ENCODE measurements at regions not wholly inside any gene's neighbourhood (a gene's known extent, or its start where the extent isn't known, plus 50 kb on each side); places are given as distances from the start of the nearest gene placed in this dataset.

DNA sequence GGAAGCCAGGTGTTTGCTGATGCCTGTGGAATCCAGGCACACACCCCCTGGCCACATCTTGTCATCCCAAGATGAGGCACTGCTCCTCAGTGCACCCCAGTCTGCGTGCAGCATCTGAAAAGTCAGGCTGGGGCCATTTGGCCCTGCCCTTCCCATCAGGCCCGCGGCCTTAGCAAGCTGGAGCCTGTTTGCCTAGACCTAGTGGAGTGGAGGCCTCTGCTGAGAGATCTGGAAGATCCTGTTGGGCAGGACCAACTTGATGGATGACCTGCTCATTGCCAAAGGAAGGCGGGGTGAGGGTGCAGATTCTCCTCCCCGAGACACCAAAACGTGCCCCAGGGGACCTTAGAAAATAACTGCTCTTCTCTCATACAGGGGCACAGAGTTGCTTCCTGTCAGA lies 220.2 kb downstream of the SHQ1 start:
- H3K36me3 Mint-ChIP-seq (ENCODE audit: low read depth), result no peaks in the 10 kb centered on the region

DNA sequence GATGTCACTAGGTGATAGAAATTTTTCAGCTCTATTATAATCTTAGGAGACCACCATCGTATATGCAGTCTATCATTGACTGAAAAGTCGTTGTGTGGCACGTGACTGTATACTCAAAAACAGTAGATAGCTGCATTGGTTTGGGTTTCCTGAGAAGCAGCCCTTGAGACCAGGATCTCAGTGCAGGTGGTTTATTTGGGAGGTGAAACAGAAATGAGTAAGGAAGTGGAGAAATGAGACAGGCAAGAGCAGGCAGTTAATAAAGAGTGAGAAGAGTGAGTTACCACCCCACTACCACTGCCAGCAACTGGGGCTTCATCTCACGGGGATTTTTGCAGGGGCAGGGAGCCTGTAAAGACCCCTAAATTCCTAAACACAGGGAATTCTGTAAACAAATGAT lies 221.0 kb downstream of the SHQ1 start:
- Mint-ChIP-seq H3K27me3 (ENCODE audit: insufficient read depth, low read depth, poor library complexity) (no peaks in the 10 kb centered on the region), H3K36me3 (ENCODE audit: low read depth) (no peaks in the 10 kb centered on the region), H3K27ac (no peak overlapping the region), H3K4me1 (peaks cover 13% of the 10 kb centered on the region), H3K9me3 (no peaks in the 10 kb centered on the region), H3K4me3 (no peak overlapping the region)
- no peaks in the 10 kb centered on the region for H3F3A ChIP-seq (replicated peaks; ENCODE audit: low read depth)
- ATAC-seq (no peak), DNase-seq (ENCODE audit: low spot score) (no peak)
- no peaks in the 10 kb centered on the region for H3K9me2 ChIP-seq (ENCODE audit: insufficient read depth)
- H3K4me2 ChIP-seq, result no peak overlapping the region
- no peaks in the 10 kb centered on the region for H4K20me1 ChIP-seq (replicated peaks; ENCODE audit: insufficient read depth)
- H3K27me3 ChIP-seq (ENCODE audit: insufficient read depth), result no peaks in the 10 kb centered on the region
- no peaks in the 10 kb centered on the region; the same call in 1 of the 2 replicates for H3K4me1 ChIP-seq (ENCODE audit: insufficient read depth)
- H2AFZ ChIP-seq, result 0 out of 2 replicates have a peak overlapping the region, but pooled peaks have one; percentile 32
- no peak overlapping the region for H3K27ac ChIP-seq (ENCODE audit: low read depth)
- no peak overlapping the region for H3K4me3 ChIP-seq
- H3K36me3 ChIP-seq (ENCODE audit: insufficient read depth), result no peaks in the 10 kb centered on the region
- H3K79me2 ChIP-seq (replicated peaks; ENCODE audit: insufficient read depth), result no peaks in the 10 kb centered on the region
- TF ChIP-seq, protein P1, sequence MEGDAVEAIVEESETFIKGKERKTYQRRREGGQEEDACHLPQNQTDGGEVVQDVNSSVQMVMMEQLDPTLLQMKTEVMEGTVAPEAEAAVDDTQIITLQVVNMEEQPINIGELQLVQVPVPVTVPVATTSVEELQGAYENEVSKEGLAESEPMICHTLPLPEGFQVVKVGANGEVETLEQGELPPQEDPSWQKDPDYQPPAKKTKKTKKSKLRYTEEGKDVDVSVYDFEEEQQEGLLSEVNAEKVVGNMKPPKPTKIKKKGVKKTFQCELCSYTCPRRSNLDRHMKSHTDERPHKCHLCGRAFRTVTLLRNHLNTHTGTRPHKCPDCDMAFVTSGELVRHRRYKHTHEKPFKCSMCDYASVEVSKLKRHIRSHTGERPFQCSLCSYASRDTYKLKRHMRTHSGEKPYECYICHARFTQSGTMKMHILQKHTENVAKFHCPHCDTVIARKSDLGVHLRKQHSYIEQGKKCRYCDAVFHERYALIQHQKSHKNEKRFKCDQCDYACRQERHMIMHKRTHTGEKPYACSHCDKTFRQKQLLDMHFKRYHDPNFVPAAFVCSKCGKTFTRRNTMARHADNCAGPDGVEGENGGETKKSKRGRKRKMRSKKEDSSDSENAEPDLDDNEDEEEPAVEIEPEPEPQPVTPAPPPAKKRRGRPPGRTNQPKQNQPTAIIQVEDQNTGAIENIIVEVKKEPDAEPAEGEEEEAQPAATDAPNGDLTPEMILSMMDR (conservative IDR thresholded peaks at IDR 0.05; ENCODE audit: low read depth in 2 of 2), result no peak
- TF ChIP-seq CREB1 (CRISPR knock-in tag; IDR thresholded peaks at IDR 0.05; ENCODE audit: low read depth), result no peak
- no peak for TF ChIP-seq JUNB (IDR thresholded peaks at IDR 0.05; ENCODE audit: unreplicated experiment)
- TF ChIP-seq EZH2 (IDR thresholded peaks at IDR 0.05; ENCODE audit: low read depth, unreplicated experiment), result no peak
- TF ChIP-seq EZH2phosphoT487 (IDR thresholded peaks at IDR 0.05; ENCODE audit: unreplicated experiment), result no peak
- no peak for TF ChIP-seq STAT1 (IDR thresholded peaks at IDR 0.05; ENCODE audit: unreplicated experiment)

More for the DNA sequence above, 220.2 kb downstream of the SHQ1 start:
- H3K4me1 ChIP-seq (ENCODE audit: insufficient read depth), result no peaks in the 10 kb centered on the region; the same call in 1 of the 2 replicates
- peak; percentile 55 for ATAC-seq
- H3K27me3 ChIP-seq (ENCODE audit: insufficient read depth), result no peaks in the 10 kb centered on the region
- no peak for DNase-seq (ENCODE audit: low spot score)
- Mint-ChIP-seq H3K4me3 (no peak overlapping the region), H3K27ac (no peak overlapping the region), H3K4me1 (peaks cover 13% of the 10 kb centered on the region), H3K9me3 (no peaks in the 10 kb centered on the region; the same call in 2 of the 3 replicates), H3K27me3 (ENCODE audit: insufficient read depth, low read depth, poor library complexity) (no peaks in the 10 kb centered on the region)
- H4K20me1 ChIP-seq (replicated peaks; ENCODE audit: insufficient read depth), result no peaks in the 10 kb centered on the region
- H3F3A ChIP-seq (replicated peaks; ENCODE audit: low read depth), result no peaks in the 10 kb centered on the region
- H3K79me2 ChIP-seq (replicated peaks; ENCODE audit: insufficient read depth), result no peaks in the 10 kb centered on the region
- H3K36me3 ChIP-seq (ENCODE audit: insufficient read depth), result no peaks in the 10 kb centered on the region
- no peak overlapping the region for H3K4me3 ChIP-seq
- H3K9me2 ChIP-seq (ENCODE audit: insufficient read depth), result no peaks in the 10 kb centered on the region
- H3K4me2 ChIP-seq, result no peak overlapping the region
- H2AFZ ChIP-seq, result no peak overlapping the region
- TF ChIP-seq POLR2AphosphoS5 (IDR thresholded peaks at IDR 0.05; ENCODE audit: low read depth) (no peak), ZNF114 (CRISPR knock-in tag; IDR thresholded peaks at IDR 0.05) (no peak), STAT1 (IDR thresholded peaks at IDR 0.05; ENCODE audit: unreplicated experiment) (no peak), JUNB (IDR thresholded peaks at IDR 0.05; ENCODE audit: unreplicated experiment) (no peak), EZH2phosphoT487 (IDR thresholded peaks at IDR 0.05; ENCODE audit: unreplicated experiment) (no peak), EZH2 (IDR thresholded peaks at IDR 0.05; ENCODE audit: low read depth, unreplicated experiment) (no peak), CREB1 (CRISPR knock-in tag; IDR thresholded peaks at IDR 0.05; ENCODE audit: low read depth) (no peak), ZNF331 (CRISPR knock-in tag; IDR thresholded peaks at IDR 0.05; ENCODE audit: low read depth) (no peak)
- TF ChIP-seq, protein P2, sequence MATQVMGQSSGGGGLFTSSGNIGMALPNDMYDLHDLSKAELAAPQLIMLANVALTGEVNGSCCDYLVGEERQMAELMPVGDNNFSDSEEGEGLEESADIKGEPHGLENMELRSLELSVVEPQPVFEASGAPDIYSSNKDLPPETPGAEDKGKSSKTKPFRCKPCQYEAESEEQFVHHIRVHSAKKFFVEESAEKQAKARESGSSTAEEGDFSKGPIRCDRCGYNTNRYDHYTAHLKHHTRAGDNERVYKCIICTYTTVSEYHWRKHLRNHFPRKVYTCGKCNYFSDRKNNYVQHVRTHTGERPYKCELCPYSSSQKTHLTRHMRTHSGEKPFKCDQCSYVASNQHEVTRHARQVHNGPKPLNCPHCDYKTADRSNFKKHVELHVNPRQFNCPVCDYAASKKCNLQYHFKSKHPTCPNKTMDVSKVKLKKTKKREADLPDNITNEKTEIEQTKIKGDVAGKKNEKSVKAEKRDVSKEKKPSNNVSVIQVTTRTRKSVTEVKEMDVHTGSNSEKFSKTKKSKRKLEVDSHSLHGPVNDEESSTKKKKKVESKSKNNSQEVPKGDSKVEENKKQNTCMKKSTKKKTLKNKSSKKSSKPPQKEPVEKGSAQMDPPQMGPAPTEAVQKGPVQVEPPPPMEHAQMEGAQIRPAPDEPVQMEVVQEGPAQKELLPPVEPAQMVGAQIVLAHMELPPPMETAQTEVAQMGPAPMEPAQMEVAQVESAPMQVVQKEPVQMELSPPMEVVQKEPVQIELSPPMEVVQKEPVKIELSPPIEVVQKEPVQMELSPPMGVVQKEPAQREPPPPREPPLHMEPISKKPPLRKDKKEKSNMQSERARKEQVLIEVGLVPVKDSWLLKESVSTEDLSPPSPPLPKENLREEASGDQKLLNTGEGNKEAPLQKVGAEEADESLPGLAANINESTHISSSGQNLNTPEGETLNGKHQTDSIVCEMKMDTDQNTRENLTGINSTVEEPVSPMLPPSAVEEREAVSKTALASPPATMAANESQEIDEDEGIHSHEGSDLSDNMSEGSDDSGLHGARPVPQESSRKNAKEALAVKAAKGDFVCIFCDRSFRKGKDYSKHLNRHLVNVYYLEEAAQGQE (IDR thresholded peaks at IDR 0.05; ENCODE audit: unreplicated experiment), result no peak
- no peak overlapping the region for H3K27ac ChIP-seq (ENCODE audit: low read depth)
